WI38 (cell line): ENCODE measurements at regions not wholly inside any gene's neighbourhood (a gene's known extent, or its start where the extent isn't known, plus 50 kb on each side); places are given as distances from the start of the nearest gene placed in this dataset.

Experiments
- H3K4me3 ChIP-seq: 2 replicates; pipeline ENCODE4 v1.5.1; 2011; ENCODE audit warnings: low read depth, mild to moderate bottlenecking, control low read depth, low read length
- CTCF ChIP-seq: IDR thresholded peaks from 2 replicates; pipeline ENCODE4 v1.5.1; 2012; ENCODE audit warnings: low read depth, mild to moderate bottlenecking, control low read depth, low read length

GRCh38 chr20:53752583-53752970, 158.9 kb upstream of the ZNF217 start:
- no peak for TF ChIP-seq CTCF
- no peak overlapping the region for H3K4me3 ChIP-seq

DNA sequence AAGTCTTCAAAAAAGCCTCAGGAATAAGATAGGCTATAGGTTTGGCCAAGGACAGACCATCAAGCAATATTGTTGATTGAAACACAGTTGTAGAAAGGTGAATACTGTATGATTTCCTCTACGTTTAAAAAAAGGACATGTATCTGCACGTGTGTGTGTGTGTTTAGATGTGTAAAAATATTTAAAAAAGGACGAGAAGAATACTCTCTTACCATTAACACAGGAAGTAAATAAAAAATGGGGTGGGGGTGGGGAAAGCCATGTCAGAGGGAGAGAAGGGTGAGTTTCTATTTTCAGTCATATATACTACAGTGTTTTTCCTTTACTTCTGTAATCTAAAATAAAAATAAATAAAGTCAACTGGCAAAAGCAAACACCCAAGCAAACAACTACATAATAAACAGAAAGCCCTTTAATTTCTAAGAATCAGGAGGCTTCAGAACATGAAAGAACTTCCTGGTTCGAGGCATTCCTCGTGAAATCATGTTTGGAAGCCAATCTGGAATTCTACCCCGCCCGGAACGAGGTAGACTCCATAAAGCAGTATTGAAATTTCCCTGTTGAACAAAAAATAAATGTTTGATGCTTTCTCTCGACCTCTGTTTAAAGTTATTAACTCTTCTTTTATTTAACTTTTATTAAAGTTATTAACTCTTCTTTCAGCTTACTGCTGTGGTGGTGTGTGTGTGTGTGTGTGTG, 158.1 kb upstream of the ZNF217 start:
- TF ChIP-seq CTCF: no peak
- no peak overlapping the region for H3K4me3 ChIP-seq

DNA sequence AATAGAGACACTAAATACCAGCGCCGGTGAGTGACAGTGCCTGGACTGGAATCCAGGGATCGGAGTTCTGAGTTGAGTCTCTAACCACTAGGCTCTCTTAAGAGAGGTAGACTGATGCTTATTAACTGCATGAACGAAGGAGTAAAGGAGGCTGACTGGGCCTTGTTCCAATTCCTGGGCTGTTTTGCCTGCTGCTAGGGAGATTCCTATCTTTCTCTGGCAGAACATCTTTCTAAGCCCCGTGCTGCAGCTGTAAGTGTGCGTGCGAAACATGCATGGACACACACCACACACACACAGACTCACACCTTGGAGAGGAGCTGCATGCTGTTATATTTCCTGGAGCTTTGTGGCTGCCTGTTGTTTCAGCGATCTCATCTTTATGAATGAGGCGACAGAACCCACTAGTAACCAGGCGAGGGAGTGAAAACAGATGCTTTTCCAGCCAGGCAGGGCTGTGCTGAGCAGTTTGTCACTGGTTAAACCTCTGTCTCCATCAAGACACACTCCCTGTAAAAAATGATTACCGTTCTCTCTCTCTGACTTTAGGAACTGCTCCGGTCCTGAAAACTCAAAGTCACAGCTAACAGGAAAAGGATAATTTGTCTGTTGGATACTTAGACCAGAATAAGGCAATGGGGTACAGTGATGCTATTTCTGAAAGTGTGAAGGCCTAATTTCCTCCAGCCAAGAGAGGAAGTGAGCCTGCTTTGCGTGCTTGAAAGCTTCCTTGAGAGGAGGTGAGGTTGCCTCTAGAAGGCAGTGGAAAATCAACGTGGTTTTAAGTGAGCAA, 157.4 kb upstream of the ZNF217 start:
- TF ChIP-seq CTCF: no peak
- no peak overlapping the region for H3K4me3 ChIP-seq

GRCh38 chr20:53749499-53749898, 155.9 kb upstream of the ZNF217 start:
- no peak overlapping the region for H3K4me3 ChIP-seq
- no peak for TF ChIP-seq CTCF

- TF ChIP-seq CTCF: no peak
Observed at GRCh38 chr20:53748821-53749421, 155.3 kb upstream of the ZNF217 start.

DNA sequence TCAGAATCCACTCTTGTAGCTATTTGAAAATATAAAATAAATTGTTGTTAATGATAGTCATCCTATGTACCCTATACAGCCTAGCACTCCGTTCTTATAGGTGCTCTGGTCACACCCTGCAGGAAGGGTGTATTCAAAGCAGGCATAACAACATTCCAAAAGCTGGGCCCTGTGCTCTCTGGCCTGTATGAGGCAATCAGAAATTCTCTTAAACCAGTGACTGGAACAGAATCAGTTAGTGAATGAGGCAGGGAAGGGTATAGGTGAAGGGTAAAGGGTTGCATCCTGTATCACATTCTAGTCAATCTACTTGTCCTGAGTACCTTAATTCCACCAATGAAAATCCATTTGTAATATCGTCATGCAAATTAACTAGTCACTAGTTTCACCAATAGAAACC, 154.5 kb upstream of the ZNF217 start:
- no peak overlapping the region for H3K4me3 ChIP-seq
- TF ChIP-seq CTCF: no peak

More at GRCh38 chr20:53748821-53749421, 155.3 kb upstream of the ZNF217 start:
- no peak overlapping the region for H3K4me3 ChIP-seq
